ENCODE measurements at regions not wholly inside any gene's neighbourhood (a gene's known extent, or its start where the extent isn't known, plus 50 kb on each side); places are given as distances from the start of the nearest gene placed in this dataset.
A peak's percentile ranks its signal among the peaks of the same experiment; 100 is the strongest.

DNA sequence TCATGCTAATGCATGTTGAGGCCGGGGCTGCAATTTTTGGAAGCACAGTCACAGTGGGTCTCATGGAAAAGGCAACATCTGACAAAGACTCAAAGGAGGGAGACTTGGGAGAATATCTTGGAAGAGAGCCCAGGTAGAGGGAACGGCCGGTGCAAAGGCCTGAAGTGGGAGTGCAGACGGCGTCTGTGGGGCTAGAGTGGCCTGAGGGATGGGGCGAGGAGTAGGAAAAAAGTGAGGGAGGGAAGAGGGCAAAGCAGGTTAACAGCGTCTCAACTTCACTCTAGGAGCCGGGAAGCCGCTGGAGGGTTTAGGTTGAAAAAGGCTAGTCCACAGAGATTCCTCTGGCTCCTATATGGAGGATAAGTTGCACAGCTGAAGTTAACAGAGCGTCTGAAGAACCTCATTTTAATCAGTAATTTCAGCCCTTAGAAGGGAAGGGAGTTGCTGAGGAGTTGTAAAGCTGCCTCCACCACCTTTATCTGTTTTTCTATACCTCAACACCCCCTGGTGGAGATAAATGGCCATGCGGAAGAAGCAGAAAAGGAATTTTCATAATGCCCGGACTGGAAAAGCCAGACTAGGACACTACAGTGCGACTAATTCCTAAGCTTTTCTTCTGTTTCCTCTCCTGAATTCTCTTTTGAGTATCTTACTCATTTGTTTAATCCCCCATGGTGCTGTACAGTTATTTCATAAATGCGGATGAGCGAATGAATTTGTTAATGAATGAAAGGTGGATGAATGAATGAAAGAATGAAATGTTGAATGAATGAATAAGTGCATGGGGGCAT, 78.7 kb upstream of the ZNF281 start (continued):
- TF ChIP-seq KLF8 (tag by site-specific recombination; IDR thresholded peaks at IDR 0.05) (peak; percentile 31; the same call in 1 of the 2 replicates), ZNF23 (tag by site-specific recombination; IDR thresholded peaks at IDR 0.05; ENCODE audit: borderline replicate concordance) (no peak), ZNF112 (tag by site-specific recombination; IDR thresholded peaks at IDR 0.05) (no peak), ZNF341 (tag by site-specific recombination; IDR thresholded peaks at IDR 0.05; ENCODE audit: low read depth) (peak; percentile 80), ZNF549 (tag by site-specific recombination; IDR thresholded peaks at IDR 0.05) (no peak), ZNF707 (tag by site-specific recombination; IDR thresholded peaks at IDR 0.05) (no peak), ZNF701 (tag by site-specific recombination; IDR thresholded peaks at IDR 0.05) (no peak), ZNF155 (tag by site-specific recombination; IDR thresholded peaks at IDR 0.05) (no peak), ZNF174 (tag by site-specific recombination; IDR thresholded peaks at IDR 0.05) (no peak), ZNF354C (tag by site-specific recombination; IDR thresholded peaks at IDR 0.05; ENCODE audit: borderline replicate concordance, low read depth) (no peak), ZNF610 (tag by site-specific recombination; IDR thresholded peaks at IDR 0.05; ENCODE audit: borderline replicate concordance) (peak; percentile 34; the same call in 1 of the 2 replicates), ZNF670 (tag by site-specific recombination; IDR thresholded peaks at IDR 0.05; ENCODE audit: low read depth) (no peak), SCRT2 (tag by site-specific recombination; IDR thresholded peaks at IDR 0.05) (no peak), ZNF518A (tag by site-specific recombination; conservative IDR thresholded peaks at IDR 0.05; ENCODE audit: low read depth) (no peak), BCL11B (tag by site-specific recombination; IDR thresholded peaks at IDR 0.05; ENCODE audit: low read depth) (no peak), GLI4 (tag by site-specific recombination; IDR thresholded peaks at IDR 0.05) (no peak), ZNF596 (tag by site-specific recombination; IDR thresholded peaks at IDR 0.05) (no peak), ZNF561 (tag by site-specific recombination; IDR thresholded peaks at IDR 0.05; ENCODE audit: borderline replicate concordance) (no peak; the same call in 1 of the 2 replicates), ZNF433 (tag by site-specific recombination; IDR thresholded peaks at IDR 0.05; ENCODE audit: low read depth) (no peak), IKZF3 (tag by site-specific recombination; IDR thresholded peaks at IDR 0.05) (peak; percentile 66), ZNF580 (tag by site-specific recombination; IDR thresholded peaks at IDR 0.05) (no peak)
- TF ChIP-seq, protein P1, sequence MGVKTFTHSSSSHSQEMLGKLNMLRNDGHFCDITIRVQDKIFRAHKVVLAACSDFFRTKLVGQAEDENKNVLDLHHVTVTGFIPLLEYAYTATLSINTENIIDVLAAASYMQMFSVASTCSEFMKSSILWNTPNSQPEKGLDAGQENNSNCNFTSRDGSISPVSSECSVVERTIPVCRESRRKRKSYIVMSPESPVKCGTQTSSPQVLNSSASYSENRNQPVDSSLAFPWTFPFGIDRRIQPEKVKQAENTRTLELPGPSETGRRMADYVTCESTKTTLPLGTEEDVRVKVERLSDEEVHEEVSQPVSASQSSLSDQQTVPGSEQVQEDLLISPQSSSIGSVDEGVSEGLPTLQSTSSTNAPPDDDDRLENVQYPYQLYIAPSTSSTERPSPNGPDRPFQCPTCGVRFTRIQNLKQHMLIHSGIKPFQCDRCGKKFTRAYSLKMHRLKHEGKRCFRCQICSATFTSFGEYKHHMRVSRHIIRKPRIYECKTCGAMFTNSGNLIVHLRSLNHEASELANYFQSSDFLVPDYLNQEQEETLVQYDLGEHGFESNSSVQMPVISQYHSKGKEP (tag by site-specific recombination; IDR thresholded peaks at IDR 0.05): no peak
- TF ChIP-seq, protein P2, sequence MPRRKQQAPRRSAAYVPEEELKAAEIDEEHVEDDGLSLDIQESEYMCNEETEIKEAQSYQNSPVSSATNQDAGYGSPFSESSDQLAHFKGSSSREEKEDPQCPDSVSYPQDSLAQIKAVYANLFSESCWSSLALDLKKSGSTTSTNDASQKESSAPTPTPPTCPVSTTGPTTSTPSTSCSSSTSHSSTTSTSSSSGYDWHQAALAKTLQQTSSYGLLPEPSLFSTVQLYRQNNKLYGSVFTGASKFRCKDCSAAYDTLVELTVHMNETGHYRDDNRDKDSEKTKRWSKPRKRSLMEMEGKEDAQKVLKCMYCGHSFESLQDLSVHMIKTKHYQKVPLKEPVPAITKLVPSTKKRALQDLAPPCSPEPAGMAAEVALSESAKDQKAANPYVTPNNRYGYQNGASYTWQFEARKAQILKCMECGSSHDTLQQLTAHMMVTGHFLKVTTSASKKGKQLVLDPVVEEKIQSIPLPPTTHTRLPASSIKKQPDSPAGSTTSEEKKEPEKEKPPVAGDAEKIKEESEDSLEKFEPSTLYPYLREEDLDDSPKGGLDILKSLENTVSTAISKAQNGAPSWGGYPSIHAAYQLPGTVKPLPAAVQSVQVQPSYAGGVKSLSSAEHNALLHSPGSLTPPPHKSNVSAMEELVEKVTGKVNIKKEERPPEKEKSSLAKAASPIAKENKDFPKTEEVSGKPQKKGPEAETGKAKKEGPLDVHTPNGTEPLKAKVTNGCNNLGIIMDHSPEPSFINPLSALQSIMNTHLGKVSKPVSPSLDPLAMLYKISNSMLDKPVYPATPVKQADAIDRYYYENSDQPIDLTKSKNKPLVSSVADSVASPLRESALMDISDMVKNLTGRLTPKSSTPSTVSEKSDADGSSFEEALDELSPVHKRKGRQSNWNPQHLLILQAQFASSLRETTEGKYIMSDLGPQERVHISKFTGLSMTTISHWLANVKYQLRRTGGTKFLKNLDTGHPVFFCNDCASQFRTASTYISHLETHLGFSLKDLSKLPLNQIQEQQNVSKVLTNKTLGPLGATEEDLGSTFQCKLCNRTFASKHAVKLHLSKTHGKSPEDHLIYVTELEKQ (tag by site-specific recombination; IDR thresholded peaks at IDR 0.05; ENCODE audit: borderline replicate concordance): no peak
- TF ChIP-seq, protein P3, sequence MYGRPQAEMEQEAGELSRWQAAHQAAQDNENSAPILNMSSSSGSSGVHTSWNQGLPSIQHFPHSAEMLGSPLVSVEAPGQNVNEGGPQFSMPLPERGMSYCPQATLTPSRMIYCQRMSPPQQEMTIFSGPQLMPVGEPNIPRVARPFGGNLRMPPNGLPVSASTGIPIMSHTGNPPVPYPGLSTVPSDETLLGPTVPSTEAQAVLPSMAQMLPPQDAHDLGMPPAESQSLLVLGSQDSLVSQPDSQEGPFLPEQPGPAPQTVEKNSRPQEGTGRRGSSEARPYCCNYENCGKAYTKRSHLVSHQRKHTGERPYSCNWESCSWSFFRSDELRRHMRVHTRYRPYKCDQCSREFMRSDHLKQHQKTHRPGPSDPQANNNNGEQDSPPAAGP (tag by site-specific recombination; IDR thresholded peaks at IDR 0.05): peak; percentile 69; the same call in 1 of the 2 replicates
- TF ChIP-seq, protein P4, sequence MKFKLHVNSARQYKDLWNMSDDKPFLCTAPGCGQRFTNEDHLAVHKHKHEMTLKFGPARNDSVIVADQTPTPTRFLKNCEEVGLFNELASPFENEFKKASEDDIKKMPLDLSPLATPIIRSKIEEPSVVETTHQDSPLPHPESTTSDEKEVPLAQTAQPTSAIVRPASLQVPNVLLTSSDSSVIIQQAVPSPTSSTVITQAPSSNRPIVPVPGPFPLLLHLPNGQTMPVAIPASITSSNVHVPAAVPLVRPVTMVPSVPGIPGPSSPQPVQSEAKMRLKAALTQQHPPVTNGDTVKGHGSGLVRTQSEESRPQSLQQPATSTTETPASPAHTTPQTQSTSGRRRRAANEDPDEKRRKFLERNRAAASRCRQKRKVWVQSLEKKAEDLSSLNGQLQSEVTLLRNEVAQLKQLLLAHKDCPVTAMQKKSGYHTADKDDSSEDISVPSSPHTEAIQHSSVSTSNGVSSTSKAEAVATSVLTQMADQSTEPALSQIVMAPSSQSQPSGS (tag by site-specific recombination; IDR thresholded peaks at IDR 0.05; ENCODE audit: low read depth): no peak

All from HEK293 (cell line).